BJ (cell line): ENCODE measurements at regions not wholly inside any gene's neighbourhood (a gene's known extent, or its start where the extent isn't known, plus 50 kb on each side); places are given as distances from the start of the nearest gene placed in this dataset.

Experiments used
- CTCF ChIA-PET: fragments of 350-600 bp; formaldehyde crosslinking; extraction: SDS; loops from one replicate; lab custom pipeline; 2021; ENCODE audit warnings: antibody characterized with exemption, inconsistent platforms; lab: Yijun Ruan, JAX
- POLR2A ChIA-PET: fragments of 300-600 bp; sonication (Branson Sonifier 250); formaldehyde crosslinking; extraction: SDS; loops from one replicate; lab custom pipeline; 2021; ENCODE audit warnings: antibody characterized with exemption; lab: Charles Lee
- DNase-seq: peaks from one replicate; pipeline ENCODE4 v3.0.0-alpha.2; 2011; ENCODE audit warnings: low read depth
- H3K27me3 ChIP-seq: 2 replicates; pipeline ENCODE4 v1.6.0; 2011; ENCODE audit warnings: low read length; ENCODE audit not compliant: control insufficient read depth, insufficient read depth
- H3K36me3 ChIP-seq: 2 replicates; pipeline ENCODE4 v1.5.1; 2011; ENCODE audit warnings: low read length; ENCODE audit not compliant: control insufficient read depth, insufficient read depth
- H3K4me3 ChIP-seq: 2 replicates; pipeline ENCODE4 v1.5.1; 2011; ENCODE audit warnings: low read depth, mild to moderate bottlenecking, control low read depth, low read length
- CTCF ChIP-seq: IDR thresholded peaks from 2 replicates; pipeline ENCODE4 v1.5.1; 2011; ENCODE audit warnings: low read depth, mild to moderate bottlenecking, control low read depth, inconsistent platforms, low read length, moderate library complexity; ENCODE audit not compliant: insufficient read depth

GRCh38 chr17:55870044-55870443, 119.2 kb downstream of the PCTP start:
- Histone ChIP-seq H3K4me3 (no peak overlapping the region), H3K27me3 (no peaks in the 10 kb centered on the region), H3K36me3 (no peaks in the 10 kb centered on the region)
- ChIA-PET POLR2A (no interaction called here), CTCF (no interaction called here)
- DNase-seq = no peak
- TF ChIP-seq CTCF = no peak

- Histone ChIP-seq H3K27me3 (no peaks in the 10 kb centered on the region), H3K4me3 (no peak overlapping the region), H3K36me3 (no peaks in the 10 kb centered on the region)
- CTCF ChIA-PET = no interaction called here
- DNase-seq = no peak
- no peak for TF ChIP-seq CTCF
- POLR2A ChIA-PET = no interaction called here
Measured at GRCh38 chr17:55872374-55872773, 121.5 kb downstream of the PCTP start.

DNA sequence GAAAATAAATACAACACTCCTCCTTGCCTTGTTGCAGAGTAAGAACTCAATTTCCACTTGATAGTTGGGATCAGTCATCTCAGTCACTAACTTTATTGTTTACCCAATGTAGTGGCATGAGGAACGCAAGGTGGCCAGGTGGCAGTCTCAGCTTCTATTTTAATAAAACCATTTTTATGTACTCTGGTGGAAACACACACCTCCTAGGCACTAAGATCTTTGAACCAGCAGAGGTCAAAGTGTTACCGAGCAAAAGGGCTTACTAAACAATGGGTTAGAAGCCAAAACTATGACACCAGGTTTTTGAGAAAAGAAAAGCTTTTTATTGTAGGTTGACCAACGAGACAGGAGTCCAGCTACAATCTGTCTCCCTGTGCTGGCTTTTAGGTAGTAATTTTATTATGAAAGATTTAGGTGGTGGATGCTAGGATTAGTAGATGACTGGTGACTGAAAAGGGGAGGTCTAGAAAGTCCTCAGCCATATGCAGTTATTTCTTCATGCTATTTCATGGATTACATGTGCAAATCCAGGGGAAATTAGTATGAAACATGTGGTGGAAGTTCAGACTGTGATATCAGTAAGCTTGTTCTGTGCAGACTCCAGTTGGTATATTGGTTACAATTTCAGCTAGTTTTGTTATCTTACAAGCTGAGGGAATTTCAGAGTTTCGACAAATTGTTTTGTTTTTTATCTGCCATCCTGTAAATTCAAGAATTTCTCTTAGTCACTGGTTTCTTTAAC, 122.3 kb downstream of the PCTP start:
- ChIA-PET POLR2A (no interaction called here), CTCF (interaction anchor here (0.9 kb wide), 1 partner anchor 10 kb away, joined by 3 read pairs; no protein-coding TSS in a partner anchor)
- Histone ChIP-seq H3K4me3 (no peak overlapping the region), H3K27me3 (no peaks in the 10 kb centered on the region), H3K36me3 (no peaks in the 10 kb centered on the region)
- no peak for TF ChIP-seq CTCF
- DNase-seq = no peak

GRCh38 chr17:55883149-55883548, 132.3 kb downstream of the PCTP start:
- no peak for TF ChIP-seq CTCF
- ChIA-PET POLR2A (no interaction called here), CTCF (interaction anchor here (0.7 kb wide), 1 partner anchor 9 kb away, joined by 3 read pairs; no protein-coding TSS in a partner anchor)
- no peak overlapping the region for H3K4me3 ChIP-seq
- H3K36me3 ChIP-seq = no peaks in the 10 kb centered on the region
- H3K27me3 ChIP-seq = no peaks in the 10 kb centered on the region
- no peak for DNase-seq

GRCh38 chr17:55887531-55887930, 136.7 kb downstream of the PCTP start:
- no peak for DNase-seq
- ChIA-PET POLR2A (no interaction called here), CTCF (no interaction called here)
- no peaks in the 10 kb centered on the region for H3K36me3 ChIP-seq
- no peak for TF ChIP-seq CTCF
- H3K4me3 ChIP-seq = no peak overlapping the region
- no peaks in the 10 kb centered on the region for H3K27me3 ChIP-seq
